ENCODE measurements at regions not wholly inside any gene's neighbourhood (a gene's known extent, or its start where the extent isn't known, plus 50 kb on each side); places are given as distances from the start of the nearest gene placed in this dataset.

GRCh38 chr1:177346790-177347359 is 176.1 kb downstream of the BRINP2 start:
- no peak for TF ChIP-seq POLR2A (IDR thresholded peaks at IDR 0.05)
- no peak for TF ChIP-seq CTCF (IDR thresholded peaks at IDR 0.05)
- no peak for TF ChIP-seq POLR2AphosphoS5 (IDR thresholded peaks at IDR 0.05; ENCODE audit: insufficient read depth in 1 of 2, low read depth in 1 of 2)

GRCh38 chr1:177343445-177343844 is 172.7 kb downstream of the BRINP2 start:
- Histone ChIP-seq H3K27me3 (no peaks in the 10 kb centered on the region), H3K9me3 (no peaks in the 10 kb centered on the region), H3K27ac (no peak overlapping the region), H3K36me3 (no peaks in the 10 kb centered on the region), H3K4me1 (no peaks in the 10 kb centered on the region), H3K4me3 (no peak overlapping the region)
- no peak for TF ChIP-seq POLR2AphosphoS5 (IDR thresholded peaks at IDR 0.05; ENCODE audit: insufficient read depth in 1 of 2, low read depth in 1 of 2)
- TF ChIP-seq CTCF (IDR thresholded peaks at IDR 0.05), result no peak
- no peak for TF ChIP-seq POLR2A (IDR thresholded peaks at IDR 0.05)
- intact Hi-C loops (cut with DNase I), result no loop called here
- DNase-seq (ENCODE audit: extremely low spot score in 2 of 2), result no peak

More at GRCh38 chr1:177346790-177347359, 176.1 kb downstream of the BRINP2 start:
- DNase-seq (ENCODE audit: extremely low spot score in 2 of 2), result no peak
- no peaks in the 10 kb centered on the region for H3K36me3 ChIP-seq
- H3K9me3 ChIP-seq, result no peaks in the 10 kb centered on the region
- H3K27ac ChIP-seq, result no peak overlapping the region
- H3K4me1 ChIP-seq, result no peaks in the 10 kb centered on the region
- no peak overlapping the region for H3K4me3 ChIP-seq
- no peaks in the 10 kb centered on the region for H3K27me3 ChIP-seq
- intact Hi-C loops (cut with DNase I), result no loop called here

GRCh38 chr1:177341773-177342172 is 171.0 kb downstream of the BRINP2 start:
- no peak for TF ChIP-seq POLR2AphosphoS5 (IDR thresholded peaks at IDR 0.05; ENCODE audit: insufficient read depth in 1 of 2, low read depth in 1 of 2)
- TF ChIP-seq CTCF (IDR thresholded peaks at IDR 0.05), result no peak
- TF ChIP-seq POLR2A (IDR thresholded peaks at IDR 0.05), result no peak
- no peaks in the 10 kb centered on the region for H3K27me3 ChIP-seq
- DNase-seq (ENCODE audit: extremely low spot score in 2 of 2), result no peak
- H3K4me1 ChIP-seq, result no peaks in the 10 kb centered on the region
- H3K27ac ChIP-seq, result no peak overlapping the region
- H3K9me3 ChIP-seq, result no peaks in the 10 kb centered on the region
- intact Hi-C loops (cut with DNase I), result no loop called here
- H3K36me3 ChIP-seq, result no peaks in the 10 kb centered on the region
- no peak overlapping the region for H3K4me3 ChIP-seq

GRCh38 chr1:177340601-177341067 is 169.9 kb downstream of the BRINP2 start:
- Histone ChIP-seq H3K36me3 (no peaks in the 10 kb centered on the region), H3K9me3 (no peaks in the 10 kb centered on the region), H3K4me1 (no peaks in the 10 kb centered on the region), H3K4me3 (no peak overlapping the region), H3K27me3 (no peaks in the 10 kb centered on the region), H3K27ac (peak overlapping the region; percentile 4)
- DNase-seq (ENCODE audit: extremely low spot score in 2 of 2), result peak in 1 of 2 donors; percentile 90
- intact Hi-C loops (cut with DNase I), result no loop called here
- TF ChIP-seq POLR2AphosphoS5 (IDR thresholded peaks at IDR 0.05; ENCODE audit: insufficient read depth in 1 of 2, low read depth in 1 of 2) (peak in 1 of 2 donors; percentile 60), CTCF (IDR thresholded peaks at IDR 0.05) (no peak)

GRCh38 chr1:177338376-177338775 is 167.6 kb downstream of the BRINP2 start:
- TF ChIP-seq POLR2AphosphoS5 (IDR thresholded peaks at IDR 0.05; ENCODE audit: insufficient read depth in 1 of 2, low read depth in 1 of 2) (no peak), POLR2A (IDR thresholded peaks at IDR 0.05) (no peak), CTCF (IDR thresholded peaks at IDR 0.05) (no peak)
- DNase-seq (ENCODE audit: extremely low spot score in 2 of 2), result no peak
- intact Hi-C loops (cut with DNase I), result no loop called here
- Histone ChIP-seq H3K9me3 (no peaks in the 10 kb centered on the region), H3K27ac (no peak overlapping the region), H3K4me1 (no peaks in the 10 kb centered on the region), H3K4me3 (no peak overlapping the region), H3K36me3 (no peaks in the 10 kb centered on the region), H3K27me3 (no peaks in the 10 kb centered on the region)
